HG02943 (cell line): ENCODE measurements at regions not wholly inside any gene's neighbourhood (a gene's known extent, or its start where the extent isn't known, plus 50 kb on each side); places are given as distances from the start of the nearest gene placed in this dataset.

Source experiments
- ATAC-seq: cut with Tn5 transposase; IDR thresholded peaks from one replicate; pipeline ENCODE4 v1.9.1; 2021; ENCODE audit warnings: mild to moderate bottlenecking, low read depth, moderate library complexity; ENCODE audit not compliant: unreplicated experiment

- ATAC-seq, result no peak
These were observed 135.9 kb downstream of the PAH start for GRCh38 chr12:102781117-102781516.

GRCh38 chr12:102776041-102776440, 141.0 kb downstream of the PAH start:
- no peak for ATAC-seq

GRCh38 chr12:102769323-102769916, 147.6 kb downstream of the PAH start:
- peak; percentile 59 for ATAC-seq

- no peak for ATAC-seq
These were observed 150.1 kb downstream of the PAH start for GRCh38 chr12:102766961-102767360.

- ATAC-seq, result no peak
These were observed 151.3 kb downstream of the PAH start for GRCh38 chr12:102765736-102766135.

GRCh38 chr12:102763471-102763870, 153.6 kb downstream of the PAH start:
- no peak for ATAC-seq

- ATAC-seq, result no peak
These were observed 154.0 kb downstream of the PAH start for GRCh38 chr12:102763061-102763460.

- no peak for ATAC-seq
These were observed 156.7 kb downstream of the PAH start for GRCh38 chr12:102760322-102760721.

GRCh38 chr12:102759466-102759865, 157.6 kb downstream of the PAH start:
- no peak for ATAC-seq

GRCh38 chr12:102757882-102758226, 159.2 kb downstream of the PAH start:
- no peak for ATAC-seq

- no peak for ATAC-seq
These were observed 159.7 kb downstream of the PAH start for GRCh38 chr12:102757154-102757881.

GRCh38 chr12:102756530-102756929, 160.5 kb downstream of the PAH start:
- ATAC-seq, result no peak

- ATAC-seq, result no peak
These were observed 161.8 kb downstream of the PAH start for GRCh38 chr12:102755266-102755665.

- no peak for ATAC-seq
These were observed 163.2 kb downstream of the PAH start for GRCh38 chr12:102753802-102754201.

GRCh38 chr12:102748704-102749103, 168.3 kb downstream of the PAH start:
- no peak for ATAC-seq

GRCh38 chr12:102746963-102747362, 170.1 kb downstream of the PAH start:
- ATAC-seq, result no peak

GRCh38 chr12:102745971-102746600, 171.0 kb downstream of the PAH start:
- no peak for ATAC-seq

- no peak for ATAC-seq
These were observed 175.8 kb downstream of the PAH start for GRCh38 chr12:102741196-102741595.

GRCh38 chr12:102740141-102740955, 176.7 kb downstream of the PAH start:
- no peak for ATAC-seq

- ATAC-seq, result no peak
These were observed 180.7 kb downstream of the PAH start for GRCh38 chr12:102736328-102736727.

- peak; percentile 89 for ATAC-seq
These were observed 181.9 kb downstream of the PAH start for GRCh38 chr12:102735104-102735503.
